Progenitor cell of endocrine pancreas (in vitro differentiated cells): ENCODE measurements at regions not wholly inside any gene's neighbourhood (a gene's known extent, or its start where the extent isn't known, plus 50 kb on each side); places are given as distances from the start of the nearest gene placed in this dataset.

Source experiments
- DNase-seq: peaks from one replicate; pipeline ENCODE4 v3.0.0; 2021; ENCODE audit warnings: low spot score; ENCODE audit not compliant: unreplicated experiment
- H3K27ac Mint-ChIP-seq: 2 replicates; pipeline ENCODE4 v1.8.0; 2021; ENCODE audit warnings: mild to moderate bottlenecking, moderate library complexity, mixed read lengths
- H3K27me3 Mint-ChIP-seq: 2 replicates; pipeline ENCODE4 v1.8.0; 2021; ENCODE audit warnings: mixed read lengths
- H3K36me3 Mint-ChIP-seq: 2 replicates; pipeline ENCODE4 v1.8.0; 2022; ENCODE audit warnings: mixed read lengths; ENCODE audit not compliant: insufficient read depth
- H3K4me1 Mint-ChIP-seq: 2 replicates; pipeline ENCODE4 v1.8.0; 2021; ENCODE audit warnings: low read depth, mixed read lengths
- H3K4me3 Mint-ChIP-seq: 2 replicates; pipeline ENCODE4 v1.8.0; 2021; ENCODE audit warnings: low read depth, mild to moderate bottlenecking, moderate library complexity, mixed read lengths
- H3K9me3 Mint-ChIP-seq: 2 replicates; pipeline ENCODE4 v1.8.0; 2021; ENCODE audit warnings: low read depth, mixed read lengths
- TF ChIP-seq, protein P1 (sequence below): fragments of 200-600 bp; sonication (generic); IDR thresholded peaks from one replicate; pipeline ENCODE4 v1.5.0; 2021; ENCODE audit warnings: antibody characterized with exemption, mild to moderate bottlenecking; ENCODE audit not compliant: unreplicated experiment

DNA sequence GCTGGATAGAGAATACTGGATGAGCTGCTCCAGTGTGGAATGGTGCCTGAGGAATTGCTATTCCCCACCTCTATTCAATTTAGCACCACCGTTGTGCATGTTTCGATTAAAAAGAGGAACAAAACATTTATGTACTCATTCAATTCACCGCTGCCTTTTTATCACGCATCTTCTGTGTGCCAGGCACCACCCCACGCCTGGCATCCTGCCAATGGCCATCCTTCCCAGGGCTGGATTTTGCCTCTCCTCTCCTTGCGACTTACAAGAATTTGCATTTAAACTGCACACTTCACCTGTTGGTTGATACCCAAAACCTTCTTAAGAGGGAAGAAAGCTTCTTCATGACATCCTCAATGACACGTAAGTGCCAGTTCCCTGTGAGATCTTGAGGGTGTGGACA is 110.2 kb upstream of the DPP6 start:
- H3K9me3 Mint-ChIP-seq, result peaks cover 69% of the 10 kb centered on the region
- no peaks in the 10 kb centered on the region for H3K4me1 Mint-ChIP-seq
- H3K36me3 Mint-ChIP-seq, result peaks cover 7% of the 10 kb centered on the region
- H3K4me3 Mint-ChIP-seq, result no peak overlapping the region
- TF ChIP-seq, protein P1, sequence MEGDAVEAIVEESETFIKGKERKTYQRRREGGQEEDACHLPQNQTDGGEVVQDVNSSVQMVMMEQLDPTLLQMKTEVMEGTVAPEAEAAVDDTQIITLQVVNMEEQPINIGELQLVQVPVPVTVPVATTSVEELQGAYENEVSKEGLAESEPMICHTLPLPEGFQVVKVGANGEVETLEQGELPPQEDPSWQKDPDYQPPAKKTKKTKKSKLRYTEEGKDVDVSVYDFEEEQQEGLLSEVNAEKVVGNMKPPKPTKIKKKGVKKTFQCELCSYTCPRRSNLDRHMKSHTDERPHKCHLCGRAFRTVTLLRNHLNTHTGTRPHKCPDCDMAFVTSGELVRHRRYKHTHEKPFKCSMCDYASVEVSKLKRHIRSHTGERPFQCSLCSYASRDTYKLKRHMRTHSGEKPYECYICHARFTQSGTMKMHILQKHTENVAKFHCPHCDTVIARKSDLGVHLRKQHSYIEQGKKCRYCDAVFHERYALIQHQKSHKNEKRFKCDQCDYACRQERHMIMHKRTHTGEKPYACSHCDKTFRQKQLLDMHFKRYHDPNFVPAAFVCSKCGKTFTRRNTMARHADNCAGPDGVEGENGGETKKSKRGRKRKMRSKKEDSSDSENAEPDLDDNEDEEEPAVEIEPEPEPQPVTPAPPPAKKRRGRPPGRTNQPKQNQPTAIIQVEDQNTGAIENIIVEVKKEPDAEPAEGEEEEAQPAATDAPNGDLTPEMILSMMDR, result no peak
- H3K27me3 Mint-ChIP-seq, result no peaks in the 10 kb centered on the region
- no peak for DNase-seq
- H3K27ac Mint-ChIP-seq, result no peak overlapping the region

DNA sequence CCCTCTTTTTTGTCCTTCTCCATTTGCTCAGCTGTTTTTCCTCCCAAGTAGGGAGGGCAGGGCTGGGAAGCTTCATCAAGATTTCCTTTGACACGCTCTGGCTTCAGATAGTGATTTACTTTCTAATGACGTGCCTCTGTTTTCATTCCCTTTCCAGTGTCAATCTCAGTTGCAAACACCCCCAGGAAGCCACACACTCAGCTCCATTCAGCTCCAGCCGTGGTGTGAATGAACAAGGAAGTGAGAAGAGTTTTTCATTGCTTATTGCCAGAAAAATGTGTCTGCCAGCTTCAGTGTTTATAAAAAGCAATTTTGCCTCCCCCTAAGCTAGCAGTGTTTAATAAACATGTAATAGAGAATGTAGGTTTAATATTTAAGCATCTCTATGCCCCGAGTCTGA is 108.7 kb upstream of the DPP6 start:
- peaks cover 71% of the 10 kb centered on the region for H3K9me3 Mint-ChIP-seq
- no peaks in the 10 kb centered on the region for H3K27me3 Mint-ChIP-seq

DNA sequence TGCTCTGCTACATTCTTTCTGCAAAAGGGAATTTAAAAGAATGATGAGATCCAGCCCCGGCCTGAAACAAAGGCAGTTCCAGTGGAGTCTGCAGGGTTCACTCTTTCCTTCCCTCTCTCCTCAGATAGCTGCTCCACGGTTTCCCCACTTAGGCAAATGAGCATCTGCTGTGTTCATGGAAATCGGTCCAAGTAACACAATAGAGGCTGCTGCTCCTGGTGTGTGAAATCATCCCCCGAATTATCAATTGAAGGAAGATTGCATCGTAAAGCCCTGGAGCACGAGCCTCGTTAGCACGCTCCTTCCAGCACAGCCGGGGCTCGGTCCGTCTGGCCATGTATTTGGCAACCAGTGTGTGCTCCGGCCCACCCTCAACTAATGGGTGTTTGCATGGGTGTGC is 108.3 kb upstream of the DPP6 start:
- Mint-ChIP-seq H3K36me3 (peaks cover 7% of the 10 kb centered on the region), H3K27ac (no peak overlapping the region), H3K4me1 (no peaks in the 10 kb centered on the region), H3K27me3 (no peaks in the 10 kb centered on the region), H3K4me3 (no peak overlapping the region), H3K9me3 (peaks cover 71% of the 10 kb centered on the region)
- TF ChIP-seq, protein P1, result no peak
- no peak for DNase-seq

More for the DNA sequence above, 108.7 kb upstream of the DPP6 start:
- TF ChIP-seq, protein P1, result no peak
- Mint-ChIP-seq H3K36me3 (peaks cover 7% of the 10 kb centered on the region), H3K27ac (no peak overlapping the region), H3K4me1 (no peaks in the 10 kb centered on the region), H3K4me3 (no peak overlapping the region)
- no peak for DNase-seq

DNA sequence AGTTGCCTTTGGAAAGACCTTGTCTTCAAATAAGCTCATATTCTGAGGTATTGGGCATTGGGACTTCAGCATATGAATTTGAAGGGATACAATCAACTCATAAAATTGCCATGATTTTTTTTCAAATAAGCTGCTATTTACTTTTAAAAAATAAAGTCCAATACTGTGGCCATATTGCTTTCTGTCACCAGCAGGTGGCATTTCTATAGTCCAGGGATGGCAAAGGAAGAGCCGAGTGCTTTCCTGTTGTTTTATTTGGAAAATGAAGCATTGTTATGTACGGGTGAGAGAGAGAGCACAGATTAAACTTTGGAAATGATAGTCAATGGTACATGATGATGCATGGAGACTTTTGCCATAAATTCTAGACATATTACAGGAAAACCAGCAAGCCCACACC is 104.1 kb upstream of the DPP6 start:
- Mint-ChIP-seq H3K9me3 (peaks cover 75% of the 10 kb centered on the region), H3K27me3 (no peaks in the 10 kb centered on the region), H3K4me1 (no peaks in the 10 kb centered on the region), H3K36me3 (peaks cover 9% of the 10 kb centered on the region), H3K27ac (no peak overlapping the region), H3K4me3 (no peak overlapping the region)
- no peak for DNase-seq
- TF ChIP-seq, protein P1, result no peak

DNA sequence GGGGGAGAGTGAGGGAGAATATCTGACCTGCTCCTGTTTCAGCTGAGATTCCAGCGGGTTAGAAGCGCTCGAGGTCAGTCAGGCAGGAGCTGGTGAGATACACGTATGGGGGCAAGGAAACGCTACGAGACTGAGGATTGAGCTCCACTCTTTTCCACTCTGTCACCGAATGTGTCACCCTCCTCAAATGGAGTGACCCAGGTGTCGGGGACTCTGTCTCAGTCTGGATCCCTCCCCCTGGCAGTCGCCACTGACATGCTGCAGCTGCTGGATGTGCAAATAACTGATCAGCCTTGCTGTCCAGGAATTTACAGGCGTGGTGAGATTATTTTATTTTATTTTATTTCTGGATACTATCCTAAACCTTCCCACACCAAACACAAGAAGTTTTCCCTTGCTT is 100.9 kb upstream of the DPP6 start:
- H3K27me3 Mint-ChIP-seq, result no peaks in the 10 kb centered on the region
- peaks cover 4% of the 10 kb centered on the region for H3K36me3 Mint-ChIP-seq
- no peak overlapping the region for H3K4me3 Mint-ChIP-seq
- TF ChIP-seq, protein P1, result no peak
- no peaks in the 10 kb centered on the region for H3K4me1 Mint-ChIP-seq
- no peak overlapping the region for H3K27ac Mint-ChIP-seq
- peaks cover 74% of the 10 kb centered on the region for H3K9me3 Mint-ChIP-seq
- DNase-seq, result no peak
